Glomerular endothelial cell (primary cell): ENCODE measurements at regions not wholly inside any gene's neighbourhood (a gene's known extent, or its start where the extent isn't known, plus 50 kb on each side); places are given as distances from the start of the nearest gene placed in this dataset.
"Not testable (repeated sequence)": the region's sequence is repeated elsewhere in the genome, so short reads cannot be mapped to it uniquely, and the experiment has no call there.

Source experiments
- DNase-seq: peaks from one replicate; pipeline ENCODE4 v3.0.0-alpha.2; 2011; ENCODE audit warnings: low read depth, low spot score; ENCODE audit errors: extremely low read depth

- no peak for DNase-seq
These were observed 172.0 kb upstream of the LMCD1 start for GRCh38 chr3:8329598-8329997.

GRCh38 chr3:8336456-8336855, 165.2 kb upstream of the LMCD1 start:
- DNase-seq = no peak

- DNase-seq = no peak
These were observed 163.2 kb upstream of the LMCD1 start for GRCh38 chr3:8338424-8338823.

- DNase-seq = no peak
These were observed 159.8 kb upstream of the LMCD1 start for GRCh38 chr3:8341821-8342247.

- no peak for DNase-seq
These were observed 158.6 kb upstream of the LMCD1 start for GRCh38 chr3:8343058-8343457.

- no peak for DNase-seq
These were observed 156.2 kb upstream of the LMCD1 start for GRCh38 chr3:8345398-8345797.

GRCh38 chr3:8348076-8348475, 153.5 kb upstream of the LMCD1 start:
- DNase-seq = no peak

GRCh38 chr3:8352475-8352874, 149.1 kb upstream of the LMCD1 start:
- no peak for DNase-seq

- DNase-seq = no peak
These were observed 148.3 kb upstream of the LMCD1 start for GRCh38 chr3:8353364-8353763.

- DNase-seq = no peak
These were observed 146.3 kb upstream of the LMCD1 start for GRCh38 chr3:8355346-8355745.

- DNase-seq = not testable (repeated sequence)
These were observed 145.6 kb upstream of the LMCD1 start for GRCh38 chr3:8356066-8356465.

GRCh38 chr3:8357859-8358258, 143.8 kb upstream of the LMCD1 start:
- no peak for DNase-seq

GRCh38 chr3:8359133-8359532, 142.5 kb upstream of the LMCD1 start:
- no peak for DNase-seq

GRCh38 chr3:8363200-8363599, 138.4 kb upstream of the LMCD1 start:
- DNase-seq = no peak

GRCh38 chr3:8365541-8365940, 136.1 kb upstream of the LMCD1 start:
- DNase-seq = no peak

GRCh38 chr3:8366219-8366810, 135.3 kb upstream of the LMCD1 start:
- no peak for DNase-seq

- no peak for DNase-seq
These were observed 133.0 kb upstream of the LMCD1 start for GRCh38 chr3:8368598-8368997.

- no peak for DNase-seq
These were observed 132.0 kb upstream of the LMCD1 start for GRCh38 chr3:8369638-8370037.

- no peak for DNase-seq
These were observed 130.5 kb upstream of the LMCD1 start for GRCh38 chr3:8371085-8371551.

GRCh38 chr3:8371960-8372463, 129.6 kb upstream of the LMCD1 start:
- no peak for DNase-seq

GRCh38 chr3:8380904-8381704, 120.5 kb upstream of the LMCD1 start:
- no peak for DNase-seq
